GM10266 (cell line): ENCODE measurements at regions not wholly inside any gene's neighbourhood (a gene's known extent, or its start where the extent isn't known, plus 50 kb on each side); places are given as distances from the start of the nearest gene placed in this dataset.

Source experiments
- DNase-seq: peaks from one replicate; pipeline ENCODE4 v3.0.0; 2012; ENCODE audit errors: extremely low spot score
- TF ChIP-seq, protein P1 (sequence below): IDR thresholded peaks from 2 replicates; pipeline ENCODE4 v1.5.1; 2012; ENCODE audit warnings: mild to moderate bottlenecking, low read depth; ENCODE audit not compliant: control insufficient read depth, insufficient read depth; ENCODE audit errors: missing control alignments

DNA sequence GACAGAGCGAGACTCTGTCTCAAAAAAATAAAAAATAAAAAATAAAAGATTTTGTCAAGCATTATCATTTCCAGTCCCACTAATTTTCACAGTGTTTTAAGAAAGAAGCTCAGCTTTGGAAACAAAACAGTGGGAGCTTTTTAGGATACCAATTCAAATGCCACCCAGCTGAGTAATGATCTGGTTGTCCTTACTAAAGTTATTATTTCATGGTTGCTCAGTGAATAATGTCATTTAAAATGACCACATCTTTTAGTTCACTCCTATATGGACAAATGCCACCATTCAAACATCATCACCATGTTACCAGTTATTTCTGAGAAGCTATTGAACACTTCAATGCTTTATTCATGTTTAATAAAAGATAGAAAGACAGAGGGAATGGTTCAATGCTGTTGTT, 365.0 kb downstream of the CCER1 start:
- TF ChIP-seq, protein P1, sequence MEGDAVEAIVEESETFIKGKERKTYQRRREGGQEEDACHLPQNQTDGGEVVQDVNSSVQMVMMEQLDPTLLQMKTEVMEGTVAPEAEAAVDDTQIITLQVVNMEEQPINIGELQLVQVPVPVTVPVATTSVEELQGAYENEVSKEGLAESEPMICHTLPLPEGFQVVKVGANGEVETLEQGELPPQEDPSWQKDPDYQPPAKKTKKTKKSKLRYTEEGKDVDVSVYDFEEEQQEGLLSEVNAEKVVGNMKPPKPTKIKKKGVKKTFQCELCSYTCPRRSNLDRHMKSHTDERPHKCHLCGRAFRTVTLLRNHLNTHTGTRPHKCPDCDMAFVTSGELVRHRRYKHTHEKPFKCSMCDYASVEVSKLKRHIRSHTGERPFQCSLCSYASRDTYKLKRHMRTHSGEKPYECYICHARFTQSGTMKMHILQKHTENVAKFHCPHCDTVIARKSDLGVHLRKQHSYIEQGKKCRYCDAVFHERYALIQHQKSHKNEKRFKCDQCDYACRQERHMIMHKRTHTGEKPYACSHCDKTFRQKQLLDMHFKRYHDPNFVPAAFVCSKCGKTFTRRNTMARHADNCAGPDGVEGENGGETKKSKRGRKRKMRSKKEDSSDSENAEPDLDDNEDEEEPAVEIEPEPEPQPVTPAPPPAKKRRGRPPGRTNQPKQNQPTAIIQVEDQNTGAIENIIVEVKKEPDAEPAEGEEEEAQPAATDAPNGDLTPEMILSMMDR, result no peak
- no peak for DNase-seq

DNA sequence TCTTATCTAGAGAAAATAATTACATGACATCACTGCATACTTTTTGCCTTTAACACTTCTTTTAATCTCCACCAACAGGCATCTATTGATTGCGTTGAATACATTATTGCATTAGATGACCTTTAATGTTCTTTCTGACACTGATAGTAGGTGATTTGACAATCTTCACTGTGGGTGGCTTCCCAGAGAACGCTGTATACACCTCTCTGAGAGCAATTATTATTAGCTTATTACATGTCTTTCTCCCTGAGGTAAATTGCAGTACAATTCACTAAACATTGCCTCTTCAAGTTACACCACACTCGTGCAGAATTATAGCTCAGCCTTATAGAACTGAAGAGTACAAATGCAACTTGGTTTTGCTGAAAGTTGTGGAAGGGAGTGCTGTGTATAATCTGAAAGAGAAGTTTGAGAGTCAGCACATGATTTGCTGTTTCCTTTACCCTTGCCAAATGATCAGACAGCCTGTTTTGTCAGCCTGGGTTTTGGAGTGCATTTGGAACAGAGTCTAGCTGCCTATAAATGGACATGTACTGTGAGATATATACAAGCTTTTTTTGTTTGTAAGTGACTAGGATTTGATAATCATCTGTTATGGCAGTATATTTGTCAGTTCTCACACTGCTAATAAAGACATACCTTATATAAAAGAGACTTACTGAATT, 369.2 kb downstream of the CCER1 start:
- TF ChIP-seq, protein P1, result no peak
- no peak for DNase-seq

DNA sequence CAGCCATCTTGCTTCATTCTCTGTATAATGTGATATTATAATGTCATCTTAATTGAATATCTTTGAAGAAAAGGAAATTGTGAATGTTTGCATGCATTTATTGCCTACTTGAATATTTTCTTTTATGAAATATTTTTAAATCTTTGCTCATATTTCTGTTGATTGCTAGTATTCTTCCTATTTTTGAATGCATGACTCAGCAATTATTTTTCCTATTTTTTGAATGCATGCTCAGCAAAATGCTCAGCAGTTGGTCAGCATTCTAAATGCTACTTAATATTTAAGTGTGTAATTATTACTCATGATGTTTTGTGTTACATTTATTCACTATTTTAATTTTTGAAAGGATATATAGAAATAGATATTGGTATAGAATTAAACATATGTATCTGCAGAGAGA, 378.3 kb downstream of the CCER1 start:
- TF ChIP-seq, protein P1, result no peak
- no peak for DNase-seq

DNA sequence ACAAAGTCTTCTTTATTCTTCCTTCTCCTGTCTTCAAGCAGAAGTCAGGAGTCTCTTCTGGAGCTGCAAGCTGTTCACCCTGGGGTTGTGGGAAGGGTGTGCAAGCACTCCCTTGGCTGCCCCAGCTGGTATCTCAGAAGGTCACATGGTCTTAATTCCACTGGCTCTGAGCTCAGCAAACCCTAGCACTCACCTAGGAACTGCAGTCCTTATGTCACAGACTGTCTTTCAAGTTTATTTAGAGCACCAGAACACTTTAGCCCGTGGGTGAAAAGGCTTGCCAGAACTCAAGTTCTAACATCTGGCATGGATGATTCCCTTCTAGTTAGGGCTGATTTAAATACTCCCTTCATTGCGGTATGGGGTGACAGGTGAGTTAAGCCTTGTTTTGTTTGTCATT, 379.0 kb downstream of the CCER1 start:
- TF ChIP-seq, protein P1, result no peak
- no peak for DNase-seq

DNA sequence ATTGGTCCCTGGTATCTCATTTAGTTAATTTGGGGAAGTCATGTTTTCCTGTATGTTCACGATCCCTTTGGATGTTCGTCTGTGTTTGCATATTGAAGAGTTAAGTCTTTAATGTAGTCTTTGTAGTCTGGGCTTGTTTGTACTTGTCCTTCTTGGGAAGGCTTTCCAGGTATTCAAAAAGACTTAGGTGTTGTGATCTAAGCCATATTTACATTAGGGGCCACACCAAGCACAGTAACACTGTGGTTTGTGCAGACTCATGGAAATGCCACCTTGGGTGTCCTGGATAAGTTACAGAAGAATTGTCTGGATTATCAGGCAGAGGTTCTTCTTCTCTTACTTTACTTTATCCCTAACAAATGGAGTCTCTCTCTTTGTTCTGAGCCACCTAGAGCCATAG, 380.3 kb downstream of the CCER1 start:
- DNase-seq, result no peak
- TF ChIP-seq, protein P1, result no peak

DNA sequence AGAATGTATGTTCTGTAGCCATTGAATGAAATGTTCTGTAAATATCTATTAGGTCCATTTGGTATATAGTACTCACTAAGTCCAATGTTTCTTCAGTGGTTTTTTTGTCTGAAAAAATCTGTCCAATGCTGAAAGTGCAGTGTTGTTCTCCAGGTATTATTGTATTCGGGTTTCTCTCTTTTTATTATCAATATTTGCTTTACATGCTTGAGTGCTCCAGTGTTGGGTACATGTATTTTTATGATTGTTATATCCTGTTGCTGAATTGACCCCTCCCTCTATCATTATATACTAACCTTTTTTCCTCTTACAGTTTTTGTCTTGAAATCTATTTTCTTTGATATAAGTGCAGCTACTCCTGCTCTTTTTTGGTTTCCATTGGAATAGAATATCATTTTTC, 382.2 kb downstream of the CCER1 start:
- no peak for DNase-seq
- TF ChIP-seq, protein P1, result no peak

DNA sequence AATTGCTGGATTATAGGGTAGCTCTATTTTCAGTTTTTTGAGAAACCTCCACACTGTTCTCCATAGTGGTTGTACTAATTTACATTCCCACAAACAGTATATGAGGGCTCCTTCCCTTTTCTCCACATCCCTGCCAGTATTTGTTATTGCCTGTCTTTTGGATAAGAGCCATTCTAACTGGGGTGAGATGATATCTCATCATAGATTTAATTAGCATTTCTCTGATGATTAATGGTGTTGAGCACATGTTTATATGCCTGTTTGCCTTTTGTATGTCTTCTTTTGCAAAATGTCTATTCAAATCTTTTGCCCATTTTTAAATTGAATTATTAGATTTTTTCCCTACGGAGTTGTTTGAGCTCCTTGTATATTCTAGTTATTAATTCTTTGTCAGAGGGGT, 385.3 kb downstream of the CCER1 start:
- DNase-seq, result no peak
- TF ChIP-seq, protein P1, result no peak
